Endothelial cell of umbilical vein (primary cell): ENCODE measurements at regions not wholly inside any gene's neighbourhood (a gene's known extent, or its start where the extent isn't known, plus 50 kb on each side); places are given as distances from the start of the nearest gene placed in this dataset.

Source experiments
- CTCF ChIP-seq, 2 donors: IDR thresholded peaks; 1 replicate in 1 of 2; 2 replicates in 1 of 2; pipeline ENCODE4 v1.5.1; 2011; ENCODE audit warnings: low read length in 2 of 2, mild to moderate bottlenecking in 2 of 2, moderate library complexity in 2 of 2, control low read depth in 1 of 2, inconsistent platforms in 1 of 2, low read depth in 1 of 2; ENCODE audit not compliant: insufficient read depth in 1 of 2; ENCODE audit errors: extremely low read depth in 1 of 2
- EZH2 ChIP-seq: IDR thresholded peaks from 2 replicates; pipeline ENCODE4 v1.6.1; 2012; ENCODE audit warnings: borderline replicate concordance, low read depth, mild to moderate bottlenecking, moderate library complexity, low read length, inconsistent platforms; ENCODE audit not compliant: severe bottlenecking
- GATA2 ChIP-seq: IDR thresholded peaks from 2 replicates; pipeline ENCODE4 v1.7.0; 2011; ENCODE audit warnings: low read depth, mild to moderate bottlenecking, moderate library complexity, mixed read lengths, low read length; ENCODE audit not compliant: insufficient read length, insufficient read depth
- JUN ChIP-seq: IDR thresholded peaks from 2 replicates; pipeline ENCODE4 v1.6.1; 2011; ENCODE audit warnings: borderline replicate concordance, low read depth; ENCODE audit not compliant: insufficient read length, insufficient read depth
- MAX ChIP-seq: IDR thresholded peaks from 2 replicates; pipeline ENCODE4 v1.6.1; 2011; ENCODE audit not compliant: insufficient read depth, insufficient read length
- MYC ChIP-seq: IDR thresholded peaks from one replicate; pipeline ENCODE4 v1.6.1; 2011; ENCODE audit warnings: mild to moderate bottlenecking, low read depth, low read length
- POLR2A ChIP-seq: IDR thresholded peaks from 2 replicates; pipeline ENCODE4 v1.6.1; 2012; ENCODE audit warnings: low read depth, mild to moderate bottlenecking, control low read depth, low read length
- POLR2AphosphoS5 ChIP-seq: IDR thresholded peaks from 2 replicates; pipeline ENCODE4 v1.6.1; 2012; ENCODE audit warnings: low read depth, mild to moderate bottlenecking, control low read depth, low read length, moderate library complexity; ENCODE audit not compliant: insufficient read depth

- TF ChIP-seq POLR2A = no peak
- no peak for TF ChIP-seq CTCF (IDR thresholded peaks at IDR 0.05; ENCODE audit: extremely low read depth in 1 of 2, insufficient read depth in 1 of 2, low read depth in 1 of 2, low read length in 2 of 2)
- no peak for TF ChIP-seq MAX
- TF ChIP-seq EZH2 = no peak
- TF ChIP-seq POLR2AphosphoS5 = no peak
- no peak for TF ChIP-seq GATA2
- no peak for TF ChIP-seq JUN
- no peak for TF ChIP-seq MYC
Measured at GRCh38 chr12:94025756-94026155, 122.6 kb upstream of the PLXNC1 start.
